ENCODE measurements at regions not wholly inside any gene's neighbourhood (a gene's known extent, or its start where the extent isn't known, plus 50 kb on each side); places are given as distances from the start of the nearest gene placed in this dataset.

DNA sequence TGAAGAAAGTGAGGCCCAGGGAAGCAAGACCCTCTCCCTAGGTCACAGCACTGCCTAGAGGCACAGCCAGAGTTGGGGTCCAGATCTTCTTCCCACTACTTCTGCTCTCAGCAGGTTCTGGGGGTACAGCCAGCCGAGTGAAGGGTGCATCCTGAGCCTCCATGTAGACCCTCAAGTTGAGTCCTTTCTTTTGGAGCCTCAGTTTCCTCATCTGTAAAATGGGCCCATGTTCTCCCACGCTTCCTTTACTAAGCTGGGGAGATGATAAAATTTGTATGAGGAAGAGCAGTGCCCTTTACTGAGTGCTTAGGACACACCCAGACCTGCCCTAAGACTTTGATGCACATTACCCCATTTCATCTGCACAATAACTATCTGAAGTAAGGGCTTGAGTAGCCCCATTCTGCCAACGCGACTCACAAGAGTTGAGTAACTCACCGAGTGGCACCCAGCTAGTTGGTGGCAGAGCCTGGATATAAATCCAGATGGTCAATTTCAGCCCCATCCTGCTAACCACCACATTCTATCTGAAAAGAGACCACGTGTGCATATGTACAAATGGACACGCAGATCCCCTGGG lies 64.3 kb upstream of the GGTA1 start:
- no peaks in the 10 kb centered on the region for H3K27me3 ChIP-seq (ENCODE audit: control insufficient read depth, insufficient read depth, low read length)
- H3K9me3 ChIP-seq (ENCODE audit: control insufficient read depth in 2 of 3, insufficient read depth in 1 of 3, low read length in 3 of 3) = no peaks in the 10 kb centered on the region
- H3K36me3 ChIP-seq (ENCODE audit: control insufficient read depth in 2 of 3, insufficient read depth in 3 of 3, low read length in 3 of 3) = no peaks in the 10 kb centered on the region
- H3K27ac ChIP-seq (ENCODE audit: low read depth in 2 of 2, low read length in 2 of 2) = no peak overlapping the region
- no peak overlapping the region for H3K4me3 ChIP-seq (ENCODE audit: low read length in 3 of 3)
- intact Hi-C loops (cut with DNase I) = no loop called here
- TF ChIP-seq, protein P1, sequence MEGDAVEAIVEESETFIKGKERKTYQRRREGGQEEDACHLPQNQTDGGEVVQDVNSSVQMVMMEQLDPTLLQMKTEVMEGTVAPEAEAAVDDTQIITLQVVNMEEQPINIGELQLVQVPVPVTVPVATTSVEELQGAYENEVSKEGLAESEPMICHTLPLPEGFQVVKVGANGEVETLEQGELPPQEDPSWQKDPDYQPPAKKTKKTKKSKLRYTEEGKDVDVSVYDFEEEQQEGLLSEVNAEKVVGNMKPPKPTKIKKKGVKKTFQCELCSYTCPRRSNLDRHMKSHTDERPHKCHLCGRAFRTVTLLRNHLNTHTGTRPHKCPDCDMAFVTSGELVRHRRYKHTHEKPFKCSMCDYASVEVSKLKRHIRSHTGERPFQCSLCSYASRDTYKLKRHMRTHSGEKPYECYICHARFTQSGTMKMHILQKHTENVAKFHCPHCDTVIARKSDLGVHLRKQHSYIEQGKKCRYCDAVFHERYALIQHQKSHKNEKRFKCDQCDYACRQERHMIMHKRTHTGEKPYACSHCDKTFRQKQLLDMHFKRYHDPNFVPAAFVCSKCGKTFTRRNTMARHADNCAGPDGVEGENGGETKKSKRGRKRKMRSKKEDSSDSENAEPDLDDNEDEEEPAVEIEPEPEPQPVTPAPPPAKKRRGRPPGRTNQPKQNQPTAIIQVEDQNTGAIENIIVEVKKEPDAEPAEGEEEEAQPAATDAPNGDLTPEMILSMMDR (IDR thresholded peaks at IDR 0.05; ENCODE audit: borderline replicate concordance, extremely low read depth, insufficient read depth) = no peak
- peaks cover 0 to 15% (median 3%) of the 10 kb centered on the region in 3 donors for H3K4me1 ChIP-seq (ENCODE audit: control insufficient read depth in 2 of 3, insufficient read depth in 2 of 3, low read depth in 1 of 3, low read length in 3 of 3)
- no peak overlapping the region for H3K9ac ChIP-seq (ENCODE audit: low read length in 3 of 3)
- FAIRE-seq = no peak
- no peak for DNase-seq

DNA sequence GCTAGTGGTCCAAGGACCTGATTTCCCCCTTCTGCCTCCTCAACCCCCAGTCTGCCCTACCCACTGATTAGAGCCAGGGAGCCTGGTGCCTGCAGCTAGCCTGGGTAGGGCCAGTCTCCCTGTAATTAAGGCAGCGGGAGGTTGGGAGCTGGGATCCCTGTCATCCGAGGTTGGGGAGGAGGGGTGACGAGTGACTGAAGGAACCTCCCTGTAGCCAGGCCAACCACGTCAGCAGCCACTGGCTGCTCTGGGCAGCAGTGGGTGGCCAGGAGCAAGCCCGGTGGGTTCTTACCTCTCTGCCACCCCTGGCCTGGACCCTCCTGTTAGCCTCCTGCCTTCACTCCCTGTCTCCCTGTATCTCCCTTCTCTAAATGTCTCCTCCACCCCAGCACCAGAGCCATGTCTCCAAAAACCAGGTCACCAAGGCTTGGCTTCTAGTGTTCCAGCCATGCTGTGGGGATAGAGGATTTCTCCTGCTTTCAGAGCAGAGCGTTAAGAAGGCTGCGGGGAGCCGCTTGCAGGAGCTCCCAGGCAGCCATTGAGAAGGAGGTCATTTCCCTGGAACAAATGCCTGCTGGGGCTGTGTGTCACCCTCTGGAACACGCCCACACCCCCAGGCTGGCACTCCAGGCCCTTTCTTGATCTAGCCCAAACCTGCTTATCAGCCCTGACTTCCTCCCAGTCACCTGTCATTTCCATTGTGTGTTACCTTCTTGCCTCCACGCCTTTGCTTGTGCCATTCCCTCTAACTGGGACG lies 65.0 kb upstream of the GGTA1 start:
- intact Hi-C loops (cut with DNase I) = no loop called here
- Histone ChIP-seq H3K27ac (ENCODE audit: low read depth in 2 of 2, low read length in 2 of 2) (no peak overlapping the region), H3K36me3 (ENCODE audit: control insufficient read depth in 2 of 3, insufficient read depth in 3 of 3, low read length in 3 of 3) (no peaks in the 10 kb centered on the region), H3K9ac (ENCODE audit: low read length in 3 of 3) (no peak overlapping the region), H3K27me3 (ENCODE audit: control insufficient read depth, insufficient read depth, low read length) (no peaks in the 10 kb centered on the region), H3K4me3 (ENCODE audit: low read length in 3 of 3) (no peak overlapping the region), H3K9me3 (ENCODE audit: control insufficient read depth in 2 of 3, insufficient read depth in 1 of 3, low read length in 3 of 3) (no peaks in the 10 kb centered on the region), H3K4me1 (ENCODE audit: control insufficient read depth in 2 of 3, insufficient read depth in 2 of 3, low read depth in 1 of 3, low read length in 3 of 3) (peaks cover 0 to 16% (median 3%) of the 10 kb centered on the region in 3 donors)
- no peak for DNase-seq
- no peak for FAIRE-seq
- TF ChIP-seq, protein P1 (IDR thresholded peaks at IDR 0.05; ENCODE audit: borderline replicate concordance, extremely low read depth, insufficient read depth) = no peak

DNA sequence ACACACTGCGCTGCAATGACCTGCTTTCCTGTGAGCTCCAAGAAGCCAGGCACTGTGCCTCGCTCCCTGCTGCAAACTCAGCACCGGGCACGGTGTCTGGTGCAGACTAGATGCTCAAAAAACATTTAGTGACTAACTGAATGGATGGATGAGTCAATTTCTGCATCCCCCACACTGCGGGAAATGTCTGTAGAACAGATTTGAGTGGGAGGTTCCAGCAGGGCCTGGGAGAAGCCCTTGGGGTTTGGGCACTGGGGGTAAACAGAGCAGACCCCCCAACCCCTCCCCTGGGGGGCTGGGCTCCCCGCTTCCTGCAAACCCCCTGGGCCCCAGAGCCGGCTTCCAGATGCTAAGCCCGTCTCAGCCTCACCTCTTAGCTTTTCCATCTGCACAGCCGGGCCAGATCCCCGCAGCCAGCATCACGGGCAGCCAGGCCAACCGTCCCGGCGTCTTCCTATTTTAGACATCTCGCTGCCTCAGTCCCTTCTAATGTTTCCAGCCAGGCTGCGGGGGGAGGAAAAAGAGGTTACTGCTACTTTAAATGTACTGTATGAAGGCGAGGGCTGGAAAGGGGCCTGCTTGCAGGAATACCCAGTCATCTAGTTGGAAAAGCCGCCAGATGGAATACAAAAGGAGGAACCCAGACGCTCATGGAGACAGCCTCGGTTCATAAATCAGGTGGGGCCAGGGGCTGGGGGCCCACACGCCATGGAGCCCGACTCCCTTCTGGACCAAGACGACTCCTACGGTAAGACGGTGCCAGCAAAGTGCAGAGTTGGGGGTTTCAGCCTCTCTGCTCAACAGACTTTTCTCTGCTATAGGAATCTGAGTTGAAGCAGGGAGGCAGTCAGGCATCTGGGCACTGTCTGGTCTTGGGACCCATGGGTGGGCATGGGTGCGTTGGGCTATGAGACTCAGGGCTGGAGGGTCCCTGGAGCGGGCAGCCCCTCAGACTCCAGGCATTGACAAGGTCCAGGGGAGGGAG lies 67.1 kb upstream of the GGTA1 start:
- intact Hi-C loops (cut with DNase I) = no loop called here
- H3K27ac ChIP-seq (ENCODE audit: low read depth in 2 of 2, low read length in 2 of 2) = peak overlapping the region in 1 of 2 donors; percentile 51

More for the DNA sequence above, 67.1 kb upstream of the GGTA1 start:
- no peaks in the 10 kb centered on the region for H3K36me3 ChIP-seq (ENCODE audit: control insufficient read depth in 2 of 3, insufficient read depth in 3 of 3, low read length in 3 of 3)
- H3K9me3 ChIP-seq (ENCODE audit: control insufficient read depth in 2 of 3, insufficient read depth in 1 of 3, low read length in 3 of 3) = no peaks in the 10 kb centered on the region
- H3K9ac ChIP-seq (ENCODE audit: low read length in 3 of 3) = no peak overlapping the region
- no peak for FAIRE-seq
- peaks cover 0 to 16% (median 3%) of the 10 kb centered on the region in 3 donors for H3K4me1 ChIP-seq (ENCODE audit: control insufficient read depth in 2 of 3, insufficient read depth in 2 of 3, low read depth in 1 of 3, low read length in 3 of 3)
- H3K27me3 ChIP-seq (ENCODE audit: control insufficient read depth, insufficient read depth, low read length) = no peaks in the 10 kb centered on the region
- TF ChIP-seq, protein P1 (IDR thresholded peaks at IDR 0.05; ENCODE audit: borderline replicate concordance, extremely low read depth, insufficient read depth) = no peak
- H3K4me3 ChIP-seq (ENCODE audit: low read length in 3 of 3) = peak overlapping the region in 2 of 3 donors; percentile 16 to 43
- DNase-seq = peak in 4 of 5 donors; percentile 81 to 87 (median 85)

All from kidney (tissue), 13 donors.